Karpas-422 (cell line): ENCODE measurements at regions not wholly inside any gene's neighbourhood (a gene's known extent, or its start where the extent isn't known, plus 50 kb on each side); places are given as distances from the start of the nearest gene placed in this dataset.

Source experiments
- DNase-seq: peaks from one replicate; pipeline ENCODE4 v3.0.0-alpha.2; 2015
- H2AFZ ChIP-seq: fragments of 200-600 bp; sonication (generic); 2 replicates; pipeline ENCODE4 v1.6.1; 2014; ENCODE audit warnings: antibody characterized with exemption, low read length, mixed read lengths
- H3K27ac ChIP-seq: fragments of 200-600 bp; sonication (generic); 2 replicates; pipeline ENCODE4 v1.5.1; 2014; ENCODE audit warnings: mild to moderate bottlenecking, low read length, moderate library complexity
- H3K27me3 ChIP-seq: fragments of 200-600 bp; sonication (generic); 2 replicates; pipeline ENCODE4 v1.6.1; 2014; ENCODE audit warnings: low read length, mixed read lengths
- H3K36me3 ChIP-seq: fragments of 200-600 bp; sonication (generic); 2 replicates; pipeline ENCODE4 v1.6.1; 2014; ENCODE audit warnings: low read length, mixed read lengths; ENCODE audit not compliant: insufficient read depth
- H3K4me1 ChIP-seq: fragments of 200-600 bp; sonication (generic); 2 replicates; pipeline ENCODE4 v1.6.1; 2014; ENCODE audit warnings: mild to moderate bottlenecking, low read length, mixed read lengths
- H3K4me2 ChIP-seq: fragments of 200-600 bp; sonication (generic); 2 replicates; pipeline ENCODE4 v1.6.1; 2014; ENCODE audit warnings: low read length, low read depth, mild to moderate bottlenecking; ENCODE audit not compliant: poor library complexity, severe bottlenecking
- H3K4me3 ChIP-seq: fragments of 200-600 bp; sonication (generic); 2 replicates; pipeline ENCODE4 v1.5.1; 2014; ENCODE audit warnings: mild to moderate bottlenecking, antibody characterized with exemption, low read length, mixed read lengths
- H3K79me2 ChIP-seq: fragments of 200-600 bp; sonication (generic); 2 replicates; pipeline ENCODE4 v1.6.1; 2014; ENCODE audit warnings: mild to moderate bottlenecking, low read length, mixed read lengths
- H3K9ac ChIP-seq: fragments of 200-600 bp; sonication (generic); 2 replicates; pipeline ENCODE4 v1.6.0; 2014; ENCODE audit warnings: low read length
- H3K9me2 ChIP-seq: fragments of 200-600 bp; sonication (generic), shearing (Covaris generic); replicated peaks from 2 replicates; pipeline ENCODE4 v1.6.0; 2014; ENCODE audit warnings: mild to moderate bottlenecking, low read length, moderate library complexity; ENCODE audit not compliant: insufficient read depth
- H3K9me3 ChIP-seq: fragments of 300-700, 200-600 bp; sonication (generic); 2 replicates; pipeline ENCODE4 v1.6.1; 2014; ENCODE audit warnings: low read length, mixed read lengths
- H4K20me1 ChIP-seq: fragments of 200-600 bp; sonication (generic); 2 replicates; pipeline ENCODE4 v1.6.1; 2014; ENCODE audit warnings: mild to moderate bottlenecking, antibody characterized with exemption, low read length, low read depth; ENCODE audit not compliant: insufficient read depth

DNA sequence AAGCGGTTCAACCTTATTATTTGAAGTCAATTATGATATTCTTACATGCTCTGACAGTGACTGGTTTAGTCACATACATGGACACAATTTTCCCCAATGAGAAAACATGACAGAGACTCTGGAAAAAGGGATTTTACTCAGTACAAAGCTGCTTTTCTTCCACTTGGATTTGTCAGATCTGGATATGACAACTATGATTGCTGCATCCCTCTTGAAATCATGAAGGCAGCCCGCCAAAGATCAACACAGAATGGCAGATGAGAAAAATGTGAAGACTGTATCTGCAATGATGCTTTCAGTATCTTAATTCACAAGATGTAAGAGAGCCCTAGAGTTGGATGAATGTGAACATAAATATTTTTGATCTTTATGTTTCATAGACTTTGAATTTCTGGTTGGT lies 439.6 kb downstream of the CDH8 start:
- peaks cover 32% of the 10 kb centered on the region for H3K9me3 ChIP-seq

DNA sequence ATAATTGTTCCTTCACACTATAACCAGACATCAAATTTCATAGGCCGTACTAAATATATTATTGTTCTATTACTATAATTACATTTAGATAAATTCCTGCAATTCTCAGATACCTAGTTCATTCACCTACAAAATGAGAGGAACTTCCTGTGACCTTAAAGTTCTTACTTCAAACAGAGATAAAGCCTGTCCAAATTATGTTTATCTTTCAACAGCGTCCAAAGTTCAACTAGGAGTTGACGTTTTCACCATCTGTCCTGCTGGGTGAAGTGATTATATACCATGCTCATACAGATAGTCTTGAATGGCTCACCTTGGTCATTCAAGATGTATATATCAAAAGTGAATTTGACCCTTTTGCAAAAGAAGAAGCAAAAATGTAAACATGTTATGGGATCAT lies 440.6 kb downstream of the CDH8 start:
- Histone ChIP-seq H4K20me1 (no peaks in the 10 kb centered on the region), H2AFZ (no peak overlapping the region), H3K4me2 (no peak overlapping the region), H3K36me3 (no peaks in the 10 kb centered on the region), H3K79me2 (no peaks in the 10 kb centered on the region), H3K27me3 (no peaks in the 10 kb centered on the region), H3K9me2 (no peaks in the 10 kb centered on the region), H3K4me1 (no peaks in the 10 kb centered on the region), H3K27ac (no peak overlapping the region), H3K4me3 (no peak overlapping the region), H3K9me3 (peaks cover 33% of the 10 kb centered on the region), H3K9ac (no peak overlapping the region)
- no peak for DNase-seq

More for the DNA sequence above, 439.6 kb downstream of the CDH8 start:
- Histone ChIP-seq H2AFZ (no peak overlapping the region), H3K4me3 (no peak overlapping the region), H3K36me3 (no peaks in the 10 kb centered on the region), H3K9ac (no peak overlapping the region), H3K79me2 (no peaks in the 10 kb centered on the region), H3K4me2 (no peak overlapping the region), H3K27ac (no peak overlapping the region), H3K27me3 (no peaks in the 10 kb centered on the region), H3K9me2 (no peaks in the 10 kb centered on the region), H3K4me1 (no peaks in the 10 kb centered on the region), H4K20me1 (no peaks in the 10 kb centered on the region)
- no peak for DNase-seq

DNA sequence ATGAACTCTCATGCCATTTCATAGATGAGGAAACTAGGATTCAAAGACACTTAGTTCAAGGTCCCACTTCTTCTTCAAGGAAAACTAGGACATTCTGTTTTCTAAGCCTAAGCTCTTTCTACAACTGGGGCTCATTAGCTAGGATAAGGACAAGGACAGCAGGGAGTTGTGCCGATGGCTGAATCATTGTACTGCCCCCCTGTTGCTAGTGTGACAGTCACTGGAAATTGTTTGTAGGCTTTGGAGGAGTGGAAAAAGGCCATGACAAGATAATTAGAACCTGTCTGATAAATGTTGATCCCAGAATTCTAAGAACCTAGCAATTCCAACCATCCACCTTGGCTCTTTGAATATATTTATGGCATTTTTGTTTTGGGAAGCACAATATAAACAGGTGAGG lies 445.7 kb downstream of the CDH8 start:
- H3K4me3 ChIP-seq: no peak overlapping the region
- no peak for DNase-seq
- H3K36me3 ChIP-seq: no peaks in the 10 kb centered on the region
- H3K27me3 ChIP-seq: no peaks in the 10 kb centered on the region
- no peaks in the 10 kb centered on the region for H3K79me2 ChIP-seq
- no peak overlapping the region for H3K27ac ChIP-seq
- H3K9me3 ChIP-seq: peaks cover 28% of the 10 kb centered on the region
- no peak overlapping the region for H3K4me2 ChIP-seq
- no peaks in the 10 kb centered on the region for H3K4me1 ChIP-seq
- no peaks in the 10 kb centered on the region for H3K9me2 ChIP-seq
- no peak overlapping the region for H3K9ac ChIP-seq
- no peak overlapping the region for H2AFZ ChIP-seq
- no peaks in the 10 kb centered on the region for H4K20me1 ChIP-seq

DNA sequence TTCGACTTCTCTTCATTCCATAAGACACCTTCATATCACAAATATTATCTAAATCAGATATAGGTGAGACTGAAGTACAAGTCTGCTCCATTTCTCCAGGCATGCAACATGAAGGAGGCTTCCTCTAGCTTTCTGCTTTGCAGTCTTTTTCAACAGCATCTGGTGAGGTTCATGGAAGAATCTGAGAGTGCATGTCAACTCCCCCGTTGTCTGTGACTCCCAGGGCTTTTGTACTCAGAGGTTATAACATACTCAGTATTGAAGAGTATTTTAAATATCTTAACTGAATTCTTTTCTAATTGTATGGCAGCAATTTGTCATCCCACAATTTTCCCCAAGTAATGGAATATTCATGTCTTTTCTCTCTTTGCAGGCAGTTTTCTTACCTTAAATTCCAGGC lies 448.7 kb downstream of the CDH8 start:
- Histone ChIP-seq H3K9me2 (no peaks in the 10 kb centered on the region), H3K36me3 (no peaks in the 10 kb centered on the region), H3K27me3 (no peaks in the 10 kb centered on the region), H4K20me1 (no peaks in the 10 kb centered on the region), H3K4me2 (no peak overlapping the region), H3K9ac (no peak overlapping the region), H3K4me3 (no peak overlapping the region), H3K4me1 (no peaks in the 10 kb centered on the region), H2AFZ (no peak overlapping the region), H3K27ac (no peak overlapping the region), H3K79me2 (no peaks in the 10 kb centered on the region), H3K9me3 (peaks cover 21% of the 10 kb centered on the region)
- no peak for DNase-seq

DNA sequence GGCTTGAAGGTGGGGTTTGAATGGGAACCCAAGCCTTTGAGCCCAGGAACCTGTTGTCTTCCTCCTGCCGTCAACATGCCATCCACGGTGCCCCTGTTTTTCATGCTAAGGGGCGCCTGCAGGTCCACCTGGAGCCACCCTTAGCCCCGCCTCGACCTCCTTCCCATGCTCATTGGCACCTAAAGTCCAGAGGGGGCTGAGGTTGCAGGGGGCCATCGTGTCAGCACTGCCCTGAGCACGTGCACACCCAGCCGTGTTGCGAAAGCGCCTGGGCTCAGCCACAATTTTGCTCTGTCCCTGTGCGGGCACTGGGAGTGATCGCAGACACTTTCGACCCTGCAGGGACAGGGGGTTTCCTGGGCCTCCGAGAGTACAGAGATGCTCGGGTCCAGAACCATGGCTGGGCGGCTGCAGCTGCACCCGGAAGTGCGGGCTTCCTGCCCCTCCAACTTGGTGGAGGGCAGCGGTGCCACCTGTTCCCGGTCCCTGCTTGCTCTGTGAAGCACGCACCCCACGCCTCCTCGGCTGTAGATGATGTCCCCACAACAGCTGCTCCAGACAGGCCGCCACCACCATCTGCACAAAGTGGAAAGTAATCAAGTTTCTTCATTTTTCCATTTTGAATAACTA lies 454.7 kb downstream of the CDH8 start:
- DNase-seq: no peak
- no peaks in the 10 kb centered on the region for H3K36me3 ChIP-seq
- no peaks in the 10 kb centered on the region for H3K4me1 ChIP-seq
- H3K27ac ChIP-seq: no peak overlapping the region
- H3K4me2 ChIP-seq: no peak overlapping the region
- H3K9ac ChIP-seq: no peak overlapping the region
- H3K9me3 ChIP-seq: peaks cover 21% of the 10 kb centered on the region
- no peaks in the 10 kb centered on the region for H3K79me2 ChIP-seq
- H3K9me2 ChIP-seq: no peaks in the 10 kb centered on the region
- H3K27me3 ChIP-seq: no peaks in the 10 kb centered on the region
- no peak overlapping the region for H2AFZ ChIP-seq
- no peak overlapping the region for H3K4me3 ChIP-seq
- H4K20me1 ChIP-seq: no peaks in the 10 kb centered on the region

DNA sequence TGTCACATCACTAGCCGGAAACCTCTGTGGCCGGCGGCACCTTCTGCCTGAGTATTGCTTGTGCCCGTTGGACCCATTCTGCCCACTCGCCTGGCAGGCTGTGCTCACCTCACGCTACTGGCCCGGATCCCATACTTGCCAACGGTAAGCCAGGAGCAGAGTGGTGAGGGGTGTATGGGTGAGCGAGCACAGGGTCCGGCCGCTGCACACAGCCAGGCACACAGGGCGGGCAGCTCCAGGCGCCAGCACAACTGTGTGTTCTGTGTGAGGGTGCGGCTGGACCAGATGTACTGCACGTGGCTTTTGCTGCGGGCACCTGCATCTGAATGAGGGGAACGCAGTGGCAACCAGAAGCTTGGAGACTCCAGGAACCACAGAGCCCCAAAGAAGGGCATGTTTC lies 455.7 kb downstream of the CDH8 start:
- Histone ChIP-seq H4K20me1 (no peaks in the 10 kb centered on the region), H3K4me3 (no peak overlapping the region), H3K9ac (no peak overlapping the region), H3K9me3 (peaks cover 23% of the 10 kb centered on the region), H3K4me2 (no peak overlapping the region), H3K27ac (no peak overlapping the region), H3K9me2 (no peaks in the 10 kb centered on the region), H3K27me3 (no peaks in the 10 kb centered on the region), H3K79me2 (no peaks in the 10 kb centered on the region), H3K36me3 (no peaks in the 10 kb centered on the region), H2AFZ (no peak overlapping the region), H3K4me1 (no peaks in the 10 kb centered on the region)
- no peak for DNase-seq

DNA sequence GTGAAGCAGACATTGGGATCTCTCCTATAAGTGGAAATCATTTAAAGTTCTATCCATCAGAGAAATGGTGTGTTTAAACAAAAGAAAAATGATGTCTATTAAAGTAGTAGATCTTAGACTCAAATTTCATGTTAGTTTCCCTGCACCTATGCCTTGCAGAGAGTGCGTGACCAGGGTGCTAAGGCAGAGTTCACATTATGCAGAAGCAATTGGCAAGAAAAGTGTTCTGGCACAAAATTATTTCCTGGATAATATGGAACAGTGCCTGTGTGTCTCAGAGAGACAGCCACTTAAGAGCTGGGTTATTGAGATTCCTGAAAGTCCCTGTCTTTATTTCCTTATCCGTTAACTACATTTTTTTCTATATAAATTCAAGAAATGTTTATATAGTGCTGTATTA lies 457.0 kb downstream of the CDH8 start:
- Histone ChIP-seq H3K27ac (no peak overlapping the region), H3K4me1 (no peaks in the 10 kb centered on the region), H2AFZ (no peak overlapping the region), H4K20me1 (no peaks in the 10 kb centered on the region), H3K4me3 (no peak overlapping the region), H3K9ac (no peak overlapping the region), H3K9me3 (peaks cover 31% of the 10 kb centered on the region), H3K9me2 (no peaks in the 10 kb centered on the region), H3K4me2 (no peak overlapping the region), H3K36me3 (no peaks in the 10 kb centered on the region), H3K27me3 (no peaks in the 10 kb centered on the region), H3K79me2 (no peaks in the 10 kb centered on the region)
- DNase-seq: no peak

DNA sequence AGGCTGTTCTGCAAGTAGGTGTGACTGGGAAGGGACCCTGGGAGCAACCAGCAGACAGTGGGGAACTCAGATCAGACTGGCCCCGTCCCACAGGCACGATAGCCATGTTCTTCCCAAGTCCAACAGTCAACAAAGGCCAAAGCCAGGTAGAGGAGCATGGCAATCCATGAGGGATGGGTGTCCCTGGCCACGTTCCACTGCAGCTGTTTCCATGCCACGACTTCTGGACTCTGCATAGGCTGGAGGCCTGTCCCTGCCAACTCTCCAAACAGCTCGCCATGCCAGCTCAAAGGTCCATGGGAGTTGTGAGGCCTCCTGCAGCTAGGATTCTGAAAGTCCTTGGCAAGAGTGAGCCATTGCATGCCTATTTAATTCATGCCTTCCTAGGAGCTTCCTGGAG lies 459.8 kb downstream of the CDH8 start:
- Histone ChIP-seq H3K9ac (no peak overlapping the region), H3K4me3 (no peak overlapping the region), H3K9me2 (no peaks in the 10 kb centered on the region), H3K36me3 (no peaks in the 10 kb centered on the region), H3K79me2 (no peaks in the 10 kb centered on the region), H3K27ac (no peak overlapping the region), H2AFZ (no peak overlapping the region), H3K9me3 (peaks cover 27% of the 10 kb centered on the region), H3K4me1 (no peaks in the 10 kb centered on the region), H3K4me2 (no peak overlapping the region), H3K27me3 (no peaks in the 10 kb centered on the region), H4K20me1 (no peaks in the 10 kb centered on the region)
- DNase-seq: no peak

DNA sequence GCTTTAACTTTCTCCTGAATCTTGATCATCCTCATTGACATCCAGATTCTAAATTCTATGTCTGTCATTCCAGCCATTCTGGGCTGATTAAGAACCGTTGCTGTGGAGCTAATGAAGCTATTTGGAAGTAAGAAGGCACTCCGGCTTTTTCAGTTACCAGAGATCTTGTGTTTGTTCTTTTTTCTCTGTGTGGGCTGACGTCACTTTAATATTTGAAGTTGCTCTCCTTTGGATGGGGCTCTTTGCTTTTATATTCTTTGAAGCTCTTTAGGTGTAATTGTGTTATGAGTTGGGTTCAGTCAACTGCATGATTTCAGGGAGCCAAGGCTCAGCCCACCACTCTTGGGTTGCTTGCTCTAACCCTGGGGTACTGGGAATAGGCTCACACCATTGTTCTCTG lies 460.6 kb downstream of the CDH8 start:
- no peak for DNase-seq
- no peaks in the 10 kb centered on the region for H3K79me2 ChIP-seq
- H3K4me3 ChIP-seq: no peak overlapping the region
- no peaks in the 10 kb centered on the region for H3K27me3 ChIP-seq
- H3K9me2 ChIP-seq: no peaks in the 10 kb centered on the region
- H3K4me1 ChIP-seq: no peaks in the 10 kb centered on the region
- H2AFZ ChIP-seq: no peak overlapping the region
- no peak overlapping the region for H3K4me2 ChIP-seq
- no peaks in the 10 kb centered on the region for H3K36me3 ChIP-seq
- H3K9ac ChIP-seq: no peak overlapping the region
- H4K20me1 ChIP-seq: no peaks in the 10 kb centered on the region
- H3K9me3 ChIP-seq: peaks cover 27% of the 10 kb centered on the region
- H3K27ac ChIP-seq: no peak overlapping the region
